Caco-2 (cell line): ENCODE measurements at regions not wholly inside any gene's neighbourhood (a gene's known extent, or its start where the extent isn't known, plus 50 kb on each side); places are given as distances from the start of the nearest gene placed in this dataset.
"Not testable (repeated sequence)": the region's sequence is repeated elsewhere in the genome, so short reads cannot be mapped to it uniquely, and the experiment has no call there.

ENCODE experiments used
- BruUV-seq: library from RNA; stranded (reverse); fragments of 400-500 nt; replicated peaks from 2 replicates; lab custom pipeline; 2021; lab: Mats Ljungman, UMichigan
- CTCF ChIA-PET: fragments of 300-600 bp; sonication (Branson Sonifier 250); formaldehyde crosslinking; loops from one replicate; lab custom pipeline; 2022; ENCODE audit warnings: antibody characterized with exemption; lab: Charles Lee
- POLR2A ChIA-PET: fragments of 300-600 bp; sonication (Branson Sonifier 250); formaldehyde crosslinking; loops from one replicate; lab custom pipeline; 2022; ENCODE audit warnings: antibody characterized with exemption; lab: Charles Lee
- DNase-seq, 2 experiments: peaks; one replicate each; pipeline versions ENCODE4 v3.0.0 to v3.0.0-alpha.2; 2020 to 2022
- H3K27me3 ChIP-seq: replicated peaks from 2 replicates; pipeline ENCODE4 v1.6.0; 2011; ENCODE audit warnings: low read length; ENCODE audit not compliant: control insufficient read depth, insufficient read depth
- H3K36me3 ChIP-seq: 2 replicates; pipeline ENCODE4 v1.5.1; 2011; ENCODE audit warnings: low read length; ENCODE audit not compliant: control insufficient read depth, insufficient read depth
- H3K4me1 ChIP-seq: fragments of 250-450 bp; sonication (Bioruptor Pico); 2 replicates; pipeline ENCODE4 v1.5.1; 2020; ENCODE audit warnings: mild to moderate bottlenecking
- H3K4me3 ChIP-seq: 2 replicates; pipeline ENCODE4 v1.5.1; 2011; ENCODE audit warnings: low read depth, mild to moderate bottlenecking, control low read depth, low read length
- H3K9me3 ChIP-seq: fragments of 250-450 bp; sonication (Bioruptor Pico); 2 replicates; pipeline ENCODE4 v1.5.1; 2020; ENCODE audit warnings: mild to moderate bottlenecking, moderate library complexity
- H3K27ac Mint-ChIP-seq: one replicate; pipeline ENCODE4 v1.8.0; 2022; ENCODE audit warnings: mixed read lengths; ENCODE audit not compliant: unreplicated experiment
- H3K27me3 Mint-ChIP-seq: one replicate; pipeline ENCODE4 v1.8.0; 2022; ENCODE audit warnings: mixed read lengths; ENCODE audit not compliant: insufficient read depth, unreplicated experiment
- H3K36me3 Mint-ChIP-seq: one replicate; pipeline ENCODE4 v1.8.0; 2022; ENCODE audit warnings: mild to moderate bottlenecking, mixed read lengths; ENCODE audit not compliant: insufficient read depth, unreplicated experiment
- H3K4me1 Mint-ChIP-seq: one replicate; pipeline ENCODE4 v1.8.0; 2022; ENCODE audit warnings: low read depth, mixed read lengths; ENCODE audit not compliant: unreplicated experiment
- H3K4me3 Mint-ChIP-seq: one replicate; pipeline ENCODE4 v1.8.0; 2022; ENCODE audit warnings: mild to moderate bottlenecking, moderate library complexity, mixed read lengths; ENCODE audit not compliant: unreplicated experiment
- H3K9me3 Mint-ChIP-seq: one replicate; pipeline ENCODE4 v1.8.0; 2022; ENCODE audit warnings: mixed read lengths; ENCODE audit not compliant: unreplicated experiment
- intact Hi-C: fragments of 100-400 bp; cut with micrococcal nuclease; formaldehyde crosslinking; loops from one replicate; pipeline ENCODE4 v1.10.0; 2022; ENCODE audit not compliant: unreplicated experiment
- TF ChIP-seq, protein P1 (sequence below), 2 experiments: fragments of 200-600 bp in 1 of 2; IDR thresholded peaks; 1 replicate in 1 of 2; 2 replicates in 1 of 2; pipeline versions ENCODE4 v1.5.1 to v1.8.0; 2011 to 2022; ENCODE audit warnings: antibody characterized with exemption in 1 of 2, control low read depth in 1 of 2, inconsistent platforms in 1 of 2, low read depth in 1 of 2, low read length in 1 of 2, mild to moderate bottlenecking in 1 of 2, moderate library complexity in 1 of 2; ENCODE audit not compliant: insufficient read depth in 1 of 2, severe bottlenecking in 1 of 2, unreplicated experiment in 1 of 2

DNA sequence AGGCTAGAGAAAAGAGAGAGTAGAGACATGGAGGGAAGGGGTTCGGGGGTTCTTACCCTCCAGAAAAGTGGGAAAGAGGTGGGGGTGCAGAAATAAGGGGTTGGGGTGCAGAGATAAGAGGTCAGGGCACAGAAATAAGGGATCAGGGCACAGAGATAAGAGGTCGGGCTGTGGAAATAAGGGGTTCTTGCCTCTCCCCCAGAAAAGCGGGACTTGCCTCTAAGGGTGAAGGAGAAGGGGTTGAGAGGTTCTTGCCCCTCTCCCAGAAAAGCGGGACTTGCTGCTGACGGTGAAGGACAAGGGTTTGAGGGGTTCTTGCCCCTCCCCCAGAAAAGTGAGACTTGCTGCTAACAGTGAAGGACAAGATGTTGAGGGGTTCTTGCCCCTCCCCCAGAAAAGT is 778.6 kb downstream of the UQCRFS1 start:
- intact Hi-C loops, H3K36me3 ChIP-seq, H3K27me3 ChIP-seq, H3K4me1 ChIP-seq, CTCF ChIA-PET, H3K4me3 Mint-ChIP-seq, DNase-seq, POLR2A ChIA-PET, H3K9me3 ChIP-seq, H3K4me1 Mint-ChIP-seq, H3K27ac Mint-ChIP-seq, H3K36me3 Mint-ChIP-seq, BruUV-seq, H3K4me3 ChIP-seq, H3K27me3 Mint-ChIP-seq: not testable (repeated sequence)
- peaks cover 36% of the 10 kb centered on the region for H3K9me3 Mint-ChIP-seq

DNA sequence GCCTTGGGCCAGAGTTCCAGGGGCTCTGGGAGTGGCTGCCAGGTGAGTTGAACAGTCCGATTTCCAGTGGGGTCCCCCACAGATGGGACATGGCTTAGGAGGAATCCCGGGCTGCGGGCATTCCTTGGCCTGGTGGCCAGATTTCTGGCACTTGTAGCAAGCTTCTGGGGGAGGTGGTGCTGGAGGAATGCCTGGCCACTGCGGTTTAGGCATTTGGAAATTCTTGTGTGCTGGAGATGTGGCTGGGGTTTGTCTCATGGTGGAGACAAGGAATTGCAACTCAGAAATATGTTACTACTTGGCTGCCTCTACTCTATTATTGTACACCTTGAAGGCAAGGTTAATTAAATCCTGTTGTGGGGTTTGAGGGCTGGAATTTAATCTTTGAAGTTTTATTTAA is 779.8 kb downstream of the UQCRFS1 start:
- H3K4me3 ChIP-seq, H3K4me1 ChIP-seq, H3K4me1 Mint-ChIP-seq, H3K27ac Mint-ChIP-seq, H3K27me3 ChIP-seq, H3K9me3 ChIP-seq, intact Hi-C loops, H3K36me3 Mint-ChIP-seq, DNase-seq, POLR2A ChIA-PET, CTCF ChIA-PET, H3K4me3 Mint-ChIP-seq, BruUV-seq, H3K36me3 ChIP-seq, H3K27me3 Mint-ChIP-seq: not testable (repeated sequence)
- peaks cover 36% of the 10 kb centered on the region for H3K9me3 Mint-ChIP-seq

DNA sequence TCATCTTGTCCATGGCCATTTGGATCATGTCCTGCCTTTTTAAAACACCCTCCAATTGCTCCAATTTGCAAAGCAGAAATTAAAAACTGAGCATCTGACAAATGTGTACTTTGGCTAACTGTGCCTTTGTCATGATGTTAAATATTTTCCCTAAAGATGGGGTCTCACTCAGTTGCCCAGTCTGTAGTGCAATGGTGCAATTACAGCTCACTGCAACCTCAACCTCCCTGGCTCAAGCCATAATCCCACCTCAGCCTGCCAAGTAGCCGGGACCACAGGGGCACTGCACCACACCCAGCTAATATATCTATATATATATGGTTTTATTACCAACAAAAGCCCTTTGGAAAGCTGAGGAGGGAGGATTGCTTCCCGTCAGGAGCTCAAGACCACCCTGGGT is 782.7 kb downstream of the UQCRFS1 start:
- no peaks in the 10 kb centered on the region for H3K36me3 Mint-ChIP-seq
- H3K9me3 Mint-ChIP-seq = peaks cover 36% of the 10 kb centered on the region
- H3K4me1 Mint-ChIP-seq = no peaks in the 10 kb centered on the region
- Histone ChIP-seq H3K9me3 (no peaks in the 10 kb centered on the region), H3K4me1 (no peaks in the 10 kb centered on the region), H3K36me3 (no peaks in the 10 kb centered on the region), H3K4me3 (no peak overlapping the region), H3K27me3 (no peaks in the 10 kb centered on the region)
- H3K4me3 Mint-ChIP-seq = no peak overlapping the region
- H3K27ac Mint-ChIP-seq = no peak overlapping the region
- intact Hi-C loops = no loop called here
- CTCF ChIA-PET = no interaction called here
- no TSS peak for BruUV-seq
- TF ChIP-seq, protein P1, sequence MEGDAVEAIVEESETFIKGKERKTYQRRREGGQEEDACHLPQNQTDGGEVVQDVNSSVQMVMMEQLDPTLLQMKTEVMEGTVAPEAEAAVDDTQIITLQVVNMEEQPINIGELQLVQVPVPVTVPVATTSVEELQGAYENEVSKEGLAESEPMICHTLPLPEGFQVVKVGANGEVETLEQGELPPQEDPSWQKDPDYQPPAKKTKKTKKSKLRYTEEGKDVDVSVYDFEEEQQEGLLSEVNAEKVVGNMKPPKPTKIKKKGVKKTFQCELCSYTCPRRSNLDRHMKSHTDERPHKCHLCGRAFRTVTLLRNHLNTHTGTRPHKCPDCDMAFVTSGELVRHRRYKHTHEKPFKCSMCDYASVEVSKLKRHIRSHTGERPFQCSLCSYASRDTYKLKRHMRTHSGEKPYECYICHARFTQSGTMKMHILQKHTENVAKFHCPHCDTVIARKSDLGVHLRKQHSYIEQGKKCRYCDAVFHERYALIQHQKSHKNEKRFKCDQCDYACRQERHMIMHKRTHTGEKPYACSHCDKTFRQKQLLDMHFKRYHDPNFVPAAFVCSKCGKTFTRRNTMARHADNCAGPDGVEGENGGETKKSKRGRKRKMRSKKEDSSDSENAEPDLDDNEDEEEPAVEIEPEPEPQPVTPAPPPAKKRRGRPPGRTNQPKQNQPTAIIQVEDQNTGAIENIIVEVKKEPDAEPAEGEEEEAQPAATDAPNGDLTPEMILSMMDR (IDR thresholded peaks at IDR 0.05; ENCODE audit: insufficient read depth in 1 of 2, low read depth in 1 of 2, low read length in 1 of 2, severe bottlenecking in 1 of 2, unreplicated experiment in 1 of 2) = no peak
- DNase-seq = no peak
- POLR2A ChIA-PET = no interaction called here
- H3K27me3 Mint-ChIP-seq = peaks cover 5% of the 10 kb centered on the region

DNA sequence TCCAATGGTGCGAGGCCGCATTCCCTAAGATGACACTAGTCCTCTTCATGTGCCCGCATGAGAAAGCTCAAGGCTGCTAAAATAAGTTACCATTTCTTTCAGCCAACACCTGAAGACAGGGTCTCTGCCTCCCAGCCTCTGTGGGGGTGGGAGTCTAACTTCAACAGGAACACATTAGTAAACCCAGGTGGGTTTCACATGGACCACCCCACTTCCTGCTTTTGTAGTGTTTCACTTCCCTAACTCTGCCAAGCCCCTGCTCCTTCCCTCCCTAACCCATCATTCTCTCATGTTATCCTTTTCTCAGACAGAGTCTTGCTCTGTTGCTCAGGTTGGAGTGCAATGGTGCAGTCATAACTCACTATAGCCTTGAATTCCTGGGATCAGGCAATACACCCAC is 783.6 kb downstream of the UQCRFS1 start:
- no TSS peak for BruUV-seq
- Mint-ChIP-seq H3K27ac (no peak overlapping the region), H3K9me3 (peaks cover 29% of the 10 kb centered on the region), H3K36me3 (no peaks in the 10 kb centered on the region), H3K4me1 (no peaks in the 10 kb centered on the region), H3K4me3 (no peak overlapping the region), H3K27me3 (peaks cover 5% of the 10 kb centered on the region)
- DNase-seq = no peak
- H3K4me3 ChIP-seq = no peak overlapping the region
- no peaks in the 10 kb centered on the region for H3K4me1 ChIP-seq
- H3K36me3 ChIP-seq = no peaks in the 10 kb centered on the region
- CTCF ChIA-PET = no interaction called here
- POLR2A ChIA-PET = no interaction called here
- TF ChIP-seq, protein P1 (IDR thresholded peaks at IDR 0.05; ENCODE audit: insufficient read depth in 1 of 2, low read depth in 1 of 2, low read length in 1 of 2, severe bottlenecking in 1 of 2, unreplicated experiment in 1 of 2) = no peak
- H3K27me3 ChIP-seq = no peaks in the 10 kb centered on the region
- no peaks in the 10 kb centered on the region for H3K9me3 ChIP-seq
- intact Hi-C loops = no loop called here
